ENCODE measurements at regions not wholly inside any gene's neighbourhood (a gene's known extent, or its start where the extent isn't known, plus 50 kb on each side); places are given as distances from the start of the nearest gene placed in this dataset.

- Mint-ChIP-seq H3K9me3 (no peaks in the 10 kb centered on the region), H3K36me3 (ENCODE audit: low read depth) (no peaks in the 10 kb centered on the region), H3K27me3 (ENCODE audit: low read depth) (no peaks in the 10 kb centered on the region), H3K4me1 (peaks cover 3% of the 10 kb centered on the region), H3K4me3 (no peak overlapping the region), H3K27ac (ENCODE audit: unreplicated experiment) (no peak overlapping the region)
- no peak for TF ChIP-seq CTCF (conservative IDR thresholded peaks at IDR 0.05)
- no peak for DNase-seq (ENCODE audit: low read depth, low spot score)
Observed at GRCh38 chr6:97396880-97397279, 113.9 kb upstream of the MMS22L start.

- no peaks in the 10 kb centered on the region for H3K27me3 Mint-ChIP-seq (ENCODE audit: low read depth)
- no peak overlapping the region for H3K4me3 Mint-ChIP-seq
- H3K4me1 Mint-ChIP-seq, result peaks cover 3% of the 10 kb centered on the region
- no peak for DNase-seq (ENCODE audit: low read depth, low spot score)
- TF ChIP-seq CTCF (conservative IDR thresholded peaks at IDR 0.05), result no peak
- no peaks in the 10 kb centered on the region for H3K36me3 Mint-ChIP-seq (ENCODE audit: low read depth)
- no peak overlapping the region for H3K27ac Mint-ChIP-seq (ENCODE audit: unreplicated experiment)
- H3K9me3 Mint-ChIP-seq, result no peaks in the 10 kb centered on the region
Observed at GRCh38 chr6:97399208-97399607, 116.2 kb upstream of the MMS22L start.

- no peak overlapping the region for H3K27ac Mint-ChIP-seq (ENCODE audit: unreplicated experiment)
- H3K36me3 Mint-ChIP-seq (ENCODE audit: low read depth), result no peaks in the 10 kb centered on the region
- no peak overlapping the region for H3K4me3 Mint-ChIP-seq
- H3K4me1 Mint-ChIP-seq, result no peaks in the 10 kb centered on the region
- no peaks in the 10 kb centered on the region for H3K27me3 Mint-ChIP-seq (ENCODE audit: low read depth)
- no peaks in the 10 kb centered on the region for H3K9me3 Mint-ChIP-seq
- TF ChIP-seq CTCF (conservative IDR thresholded peaks at IDR 0.05), result no peak
- no peak for DNase-seq (ENCODE audit: low read depth, low spot score)
Observed at GRCh38 chr6:97401533-97401932, 118.5 kb upstream of the MMS22L start.

GRCh38 chr6:97405818-97406409 is 122.9 kb upstream of the MMS22L start:
- Mint-ChIP-seq H3K36me3 (ENCODE audit: low read depth) (no peaks in the 10 kb centered on the region), H3K4me1 (no peaks in the 10 kb centered on the region), H3K27me3 (ENCODE audit: low read depth) (no peaks in the 10 kb centered on the region), H3K9me3 (no peaks in the 10 kb centered on the region), H3K27ac (ENCODE audit: unreplicated experiment) (no peak overlapping the region), H3K4me3 (no peak overlapping the region)
- TF ChIP-seq CTCF (conservative IDR thresholded peaks at IDR 0.05), result no peak
- no peak for DNase-seq (ENCODE audit: low read depth, low spot score)

- Mint-ChIP-seq H3K27me3 (ENCODE audit: low read depth) (no peaks in the 10 kb centered on the region), H3K9me3 (no peaks in the 10 kb centered on the region), H3K4me3 (no peak overlapping the region), H3K27ac (ENCODE audit: unreplicated experiment) (no peak overlapping the region), H3K36me3 (ENCODE audit: low read depth) (no peaks in the 10 kb centered on the region), H3K4me1 (no peaks in the 10 kb centered on the region)
- no peak for TF ChIP-seq CTCF (conservative IDR thresholded peaks at IDR 0.05)
- no peak for DNase-seq (ENCODE audit: low read depth, low spot score)
Observed at GRCh38 chr6:97406633-97407032, 123.6 kb upstream of the MMS22L start.
